Right atrium auricular region (tissue), 2 donors: ENCODE measurements at regions not wholly inside any gene's neighbourhood (a gene's known extent, or its start where the extent isn't known, plus 50 kb on each side); places are given as distances from the start of the nearest gene placed in this dataset.

Source experiments
- DNase-seq: peaks from one replicate; pipeline ENCODE4 v3.0.0-alpha.2; 2019; ENCODE audit warnings: low spot score
- H3K27ac ChIP-seq, 2 donors: fragments of 200-600 bp; sonication (generic); 1 replicate in 1 of 2; 2 replicates in 1 of 2; pipeline ENCODE4 v1.5.1; 2016 to 2019
- H3K27me3 ChIP-seq, 2 donors: fragments of 200-600 bp; sonication (generic); one replicate each; pipeline versions ENCODE4 v1.5.1 to v1.6.0; 2017 to 2019
- H3K36me3 ChIP-seq: fragments of 200-600 bp; sonication (generic); one replicate; pipeline ENCODE4 v1.5.1; 2016
- H3K4me1 ChIP-seq, 2 donors: fragments of 200-600 bp; sonication (generic); one replicate each; pipeline versions ENCODE4 v1.5.1 to v1.6.0; 2017 to 2019
- H3K4me3 ChIP-seq, 2 donors: fragments of 200-600 bp; sonication (generic); 1 replicate in 1 of 2; 2 replicates in 1 of 2; pipeline ENCODE4 v1.5.1; 2017 to 2019; ENCODE audit warnings: mild to moderate bottlenecking in 1 of 2, moderate library complexity in 1 of 2
- H3K9me3 ChIP-seq, 2 donors: fragments of 200-600 bp; sonication (generic); one replicate each; pipeline ENCODE4 v1.5.1; 2019
- CTCF ChIP-seq, 2 donors: fragments of 200-600 bp; sonication (generic); IDR thresholded peaks; one replicate each; pipeline ENCODE4 v1.5.1; 2019; ENCODE audit warnings: antibody characterized with exemption in 2 of 2

DNA sequence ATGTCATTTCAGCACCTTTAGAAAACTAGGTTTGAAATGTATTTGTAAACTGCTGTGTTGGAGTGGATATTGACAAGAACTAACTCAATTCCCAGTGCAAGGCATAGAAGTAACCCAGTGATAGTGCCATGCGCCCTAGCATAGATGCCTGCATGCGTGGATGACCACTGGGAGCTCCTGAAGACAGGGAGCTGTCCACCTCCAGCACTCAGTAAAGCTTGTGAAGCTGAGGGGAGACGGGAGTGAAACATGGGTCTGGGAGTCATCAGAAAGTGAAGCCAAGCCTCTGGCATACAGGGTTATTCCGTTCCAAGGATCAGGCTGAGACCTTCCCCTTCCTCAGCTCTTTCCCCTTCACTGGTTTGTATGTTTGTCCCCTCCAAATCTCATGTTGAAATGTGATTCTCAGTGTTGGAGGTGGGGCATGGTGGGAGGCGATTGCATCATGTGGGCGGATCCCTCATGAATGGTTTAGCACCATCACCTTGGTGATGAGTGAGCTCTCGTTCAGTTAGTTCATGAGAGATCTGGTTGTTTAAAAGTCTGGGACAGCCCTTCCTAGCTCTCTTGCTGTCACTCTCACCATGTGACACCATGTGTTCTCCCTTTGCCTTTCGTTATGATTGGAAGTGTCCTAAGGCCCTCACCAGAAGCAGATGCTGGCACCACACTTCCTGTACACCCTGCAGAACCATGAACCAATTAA, 146.5 kb upstream of the FERMT1 start:
- Histone ChIP-seq H3K36me3 (no peaks in the 10 kb centered on the region), H3K4me1 (no peaks in the 10 kb centered on the region), H3K27me3 (no peaks in the 10 kb centered on the region), H3K27ac (no peak overlapping the region), H3K4me3 (no peak overlapping the region), H3K9me3 (no peaks in the 10 kb centered on the region)
- no peak for TF ChIP-seq CTCF (IDR thresholded peaks at IDR 0.05)
- no peak for DNase-seq

- no peaks in the 10 kb centered on the region for H3K36me3 ChIP-seq
- no peaks in the 10 kb centered on the region for H3K27me3 ChIP-seq
- H3K27ac ChIP-seq = peak overlapping the region; percentile 22 to 44
- no peaks in the 10 kb centered on the region for H3K9me3 ChIP-seq
- no peak overlapping the region for H3K4me3 ChIP-seq
- peak; percentile 34 to 66 for TF ChIP-seq CTCF (IDR thresholded peaks at IDR 0.05)
- DNase-seq = no peak
- H3K4me1 ChIP-seq = no peaks in the 10 kb centered on the region
Measured at GRCh38 chr20:6265204-6265904, 142.5 kb upstream of the FERMT1 start.

DNA sequence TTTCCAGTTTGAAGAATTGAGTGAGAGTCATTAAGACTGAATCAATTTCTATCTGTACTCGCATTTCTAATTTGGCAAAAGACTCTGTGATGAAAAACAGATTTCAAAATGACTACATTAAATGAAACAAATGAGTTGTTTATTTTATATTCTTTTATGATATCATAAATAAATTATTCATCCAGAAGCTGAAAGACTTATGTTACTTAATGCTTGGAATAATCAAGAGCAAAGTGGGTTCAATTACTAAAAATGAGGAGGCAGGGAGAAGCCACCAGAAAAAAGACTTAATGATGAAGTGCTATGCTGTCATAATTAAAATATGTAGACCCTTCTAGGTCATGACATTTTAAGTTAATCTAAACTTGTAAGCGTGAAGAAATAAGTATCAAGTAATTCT, 130.6 kb upstream of the FERMT1 start:
- no peak for DNase-seq

DNA sequence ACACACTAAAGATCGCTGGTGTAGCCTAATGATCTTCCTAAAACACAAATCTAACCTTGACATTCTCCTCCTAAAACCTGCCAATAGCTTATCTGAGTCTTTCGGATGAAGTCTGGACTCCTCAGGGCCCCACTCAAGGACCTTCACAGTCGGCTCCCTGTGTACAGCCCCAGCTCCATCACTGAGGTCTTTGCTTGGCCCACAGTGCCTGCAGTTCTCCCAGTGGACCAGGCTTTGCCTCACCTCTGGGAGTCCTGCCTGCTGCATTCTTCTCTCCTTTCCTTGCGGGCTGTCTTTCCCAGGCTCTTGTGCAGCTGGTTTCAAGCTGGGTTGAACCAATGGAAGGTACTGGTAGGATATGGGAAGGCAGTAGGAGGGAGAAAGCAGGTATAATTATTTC, 122.6 kb upstream of the FERMT1 start:
- Histone ChIP-seq H3K27ac (no peak overlapping the region), H3K4me3 (no peak overlapping the region), H3K4me1 (no peaks in the 10 kb centered on the region), H3K9me3 (peaks cover 0 to 8% of the 10 kb centered on the region in 2 donors), H3K36me3 (no peaks in the 10 kb centered on the region), H3K27me3 (no peaks in the 10 kb centered on the region)
- no peak for DNase-seq
- no peak for TF ChIP-seq CTCF (IDR thresholded peaks at IDR 0.05)

More for the DNA sequence above, 130.6 kb upstream of the FERMT1 start:
- Histone ChIP-seq H3K9me3 (peaks cover 0 to 8% of the 10 kb centered on the region in 2 donors), H3K4me1 (no peaks in the 10 kb centered on the region), H3K36me3 (no peaks in the 10 kb centered on the region), H3K4me3 (no peak overlapping the region), H3K27ac (no peak overlapping the region), H3K27me3 (no peaks in the 10 kb centered on the region)
- no peak for TF ChIP-seq CTCF (IDR thresholded peaks at IDR 0.05)

GRCh38 chr20:6241591-6241990, 118.8 kb upstream of the FERMT1 start:
- H3K27ac ChIP-seq = no peak overlapping the region
- no peaks in the 10 kb centered on the region for H3K27me3 ChIP-seq
- no peak overlapping the region for H3K4me3 ChIP-seq
- no peaks in the 10 kb centered on the region for H3K4me1 ChIP-seq
- no peaks in the 10 kb centered on the region for H3K9me3 ChIP-seq
- no peak for DNase-seq
- H3K36me3 ChIP-seq = no peaks in the 10 kb centered on the region
- TF ChIP-seq CTCF (IDR thresholded peaks at IDR 0.05) = no peak
